ENCODE measurements at regions not wholly inside any gene's neighbourhood (a gene's known extent, or its start where the extent isn't known, plus 50 kb on each side); places are given as distances from the start of the nearest gene placed in this dataset.

GRCh38 chr20:59431014-59431413 is 130.6 kb downstream of the EDN3 start:
- DNase-seq (ENCODE audit: low read depth in 2 of 2): no peak

- DNase-seq (ENCODE audit: low read depth in 2 of 2): no peak
These were observed 134.5 kb downstream of the EDN3 start for GRCh38 chr20:59434960-59435359.

- DNase-seq (ENCODE audit: low read depth in 2 of 2): no peak
These were observed 135.1 kb downstream of the EDN3 start for GRCh38 chr20:59435518-59435917.

- DNase-seq (ENCODE audit: low read depth in 2 of 2): no peak
These were observed 137.2 kb downstream of the EDN3 start for GRCh38 chr20:59437601-59438031.

GRCh38 chr20:59438201-59438600 is 137.8 kb downstream of the EDN3 start:
- DNase-seq (ENCODE audit: low read depth in 2 of 2): no peak

GRCh38 chr20:59439243-59439642 is 138.8 kb downstream of the EDN3 start:
- DNase-seq (ENCODE audit: low read depth in 2 of 2): no peak

- no peak for DNase-seq (ENCODE audit: low read depth in 2 of 2)
These were observed 140.9 kb downstream of the EDN3 start for GRCh38 chr20:59441306-59441705.

GRCh38 chr20:59441860-59442810 is 141.7 kb downstream of the EDN3 start:
- DNase-seq (ENCODE audit: low read depth in 2 of 2): no peak

GRCh38 chr20:59443550-59443949 is 143.1 kb downstream of the EDN3 start:
- DNase-seq (ENCODE audit: low read depth in 2 of 2): no peak

- DNase-seq (ENCODE audit: low read depth in 2 of 2): no peak
These were observed 146.0 kb downstream of the EDN3 start for GRCh38 chr20:59446376-59446775.

GRCh38 chr20:59448196-59448595 is 147.8 kb downstream of the EDN3 start:
- no peak for DNase-seq (ENCODE audit: low read depth in 2 of 2)

- no peak for DNase-seq (ENCODE audit: low read depth in 2 of 2)
These were observed 148.5 kb downstream of the EDN3 start for GRCh38 chr20:59448851-59449444.

- no peak for DNase-seq (ENCODE audit: low read depth in 2 of 2)
These were observed 150.7 kb downstream of the EDN3 start for GRCh38 chr20:59451066-59451630.

- no peak for DNase-seq (ENCODE audit: low read depth in 2 of 2)
These were observed 151.2 kb downstream of the EDN3 start for GRCh38 chr20:59451641-59452040.

GRCh38 chr20:59452856-59453255 is 151.5 kb upstream of the PHACTR3 start:
- DNase-seq (ENCODE audit: low read depth in 2 of 2): no peak

- DNase-seq (ENCODE audit: low read depth in 2 of 2): no peak
These were observed 150.4 kb upstream of the PHACTR3 start for GRCh38 chr20:59453759-59454560.

- DNase-seq (ENCODE audit: low read depth in 2 of 2): no peak
These were observed 148.7 kb upstream of the PHACTR3 start for GRCh38 chr20:59455402-59456341.

GRCh38 chr20:59456342-59457279 is 147.7 kb upstream of the PHACTR3 start:
- DNase-seq (ENCODE audit: low read depth in 2 of 2): no peak

- no peak for DNase-seq (ENCODE audit: low read depth in 2 of 2)
These were observed 145.7 kb upstream of the PHACTR3 start for GRCh38 chr20:59458645-59459044.

- no peak for DNase-seq (ENCODE audit: low read depth in 2 of 2)
These were observed 144.8 kb upstream of the PHACTR3 start for GRCh38 chr20:59459586-59459985.

Data from activated CD4-positive, alpha-beta T cell treated with anti-CD3 and anti-CD28 coated beads for 24 hours (primary cell).